Prostate gland (tissue), 2 donors: ENCODE measurements at regions not wholly inside any gene's neighbourhood (a gene's known extent, or its start where the extent isn't known, plus 50 kb on each side); places are given as distances from the start of the nearest gene placed in this dataset.
"Not testable (repeated sequence)": the region's sequence is repeated elsewhere in the genome, so short reads cannot be mapped to it uniquely, and the experiment has no call there.

Source experiments
- DNase-seq: peaks from one replicate; pipeline ENCODE4 v3.0.0-alpha.2; 2019; ENCODE audit warnings: low spot score
- H3K27ac ChIP-seq, 2 donors: fragments of 200-600 bp; sonication (generic); 2 replicates each; pipeline ENCODE4 v1.5.1; 2017 to 2019
- H3K27me3 ChIP-seq: fragments of 200-600 bp; sonication (generic); replicated peaks from 2 replicates; pipeline ENCODE4 v1.5.1; 2019; ENCODE audit not compliant: insufficient read depth
- H3K36me3 ChIP-seq, 2 donors: fragments of 200-600 bp; sonication (generic); 1 replicate in 1 of 2; 2 replicates in 1 of 2; pipeline versions ENCODE4 v1.5.1 to v1.8.1; 2017 to 2019
- H3K4me1 ChIP-seq: fragments of 200-600 bp; sonication (generic); replicated peaks from 2 replicates; pipeline ENCODE4 v1.5.1; 2019
- H3K4me3 ChIP-seq, 2 donors: fragments of 200-600 bp; sonication (generic); 2 replicates each; pipeline ENCODE4 v1.5.1; 2017 to 2019
- H3K9me3 ChIP-seq: fragments of 200-600 bp; sonication (generic); 2 replicates; pipeline ENCODE4 v1.5.1; 2017
- CTCF ChIP-seq, 4 experiments: fragments of 200-600 bp in 2 of 4; fragments of 450-650 bp in 2 of 4; sonication (generic) in 2 of 4; IDR thresholded peaks; 1 replicate in 3 of 4; 2 replicates in 1 of 4; pipeline ENCODE4 v1.5.1; 2016 to 2019; ENCODE audit warnings: antibody characterized with exemption in 4 of 4, mild to moderate bottlenecking in 2 of 4, moderate library complexity in 2 of 4
- POLR2A ChIP-seq: fragments of 450-650 bp; IDR thresholded peaks from one replicate; pipeline ENCODE4 v1.6.1; 2016; ENCODE audit warnings: antibody characterized with exemption, mild to moderate bottlenecking
- POLR2AphosphoS5 ChIP-seq: sonication (generic); formaldehyde crosslinking; IDR thresholded peaks from one replicate; pipeline ENCODE4 v1.6.1; 2017; ENCODE audit warnings: antibody characterized with exemption
- WGBS: methylation state at CpG from one replicate; pipeline ENCODE4 v1.1.5; 2018; 5-methylcytosine and 5-hydroxymethylcytosine counted together
- intact Hi-C: fragments of 100-400 bp; cut with DNase I; formaldehyde crosslinking; loops from one replicate; pipeline ENCODE4 v1.14.2; 2022

- intact Hi-C loops = no loop called here
- H3K36me3 ChIP-seq = no peaks in the 10 kb centered on the region
- WGBS = 27% methylated on average over 2 of the region's 2 CpGs
- H3K4me3 ChIP-seq = no peak overlapping the region
- H3K4me1 ChIP-seq = no peaks in the 10 kb centered on the region
- no peak for DNase-seq
- TF ChIP-seq POLR2AphosphoS5 = no peak
- TF ChIP-seq CTCF (IDR thresholded peaks at IDR 0.05) = no peak
- TF ChIP-seq POLR2A = no peak
- no peak overlapping the region for H3K27ac ChIP-seq
- H3K27me3 ChIP-seq = no peaks in the 10 kb centered on the region
- no peaks in the 10 kb centered on the region for H3K9me3 ChIP-seq
Measured at GRCh38 chrX:67044866-67045265, 406.0 kb upstream of the EDA2R start.

- intact Hi-C loops = no loop called here
- peak; percentile 2 for DNase-seq
- Histone ChIP-seq H3K27me3 (no peaks in the 10 kb centered on the region), H3K27ac (no peak overlapping the region), H3K4me3 (no peak overlapping the region), H3K4me1 (no peaks in the 10 kb centered on the region), H3K36me3 (no peaks in the 10 kb centered on the region), H3K9me3 (no peaks in the 10 kb centered on the region)
- 27% methylated on average over 4 of the region's 4 CpGs for WGBS
- TF ChIP-seq POLR2AphosphoS5 (no peak), POLR2A (no peak), CTCF (IDR thresholded peaks at IDR 0.05) (no peak)
Measured at GRCh38 chrX:67044029-67044653, 405.3 kb upstream of the EDA2R start.

DNA sequence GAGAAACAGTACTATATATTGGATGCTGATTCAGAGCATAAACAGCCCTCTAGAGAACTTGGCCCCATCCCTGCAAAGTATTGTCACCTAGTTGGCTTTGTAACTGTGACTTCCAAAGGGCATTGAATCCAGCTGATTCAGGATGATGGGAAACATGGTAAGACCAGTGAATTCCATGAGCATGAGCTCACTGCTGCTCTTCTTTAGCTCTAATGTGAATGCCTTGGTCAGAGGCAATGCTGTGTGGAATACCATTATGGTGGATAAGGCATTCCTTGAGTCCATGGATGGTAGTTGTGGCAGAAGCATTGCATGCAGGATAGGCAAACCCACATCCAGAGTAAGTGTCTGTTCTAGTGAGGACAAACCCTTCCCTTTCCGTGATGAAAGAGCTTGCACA lies 365.6 kb upstream of the EDA2R start:
- intact Hi-C loops = no loop called here
- WGBS = 100% methylated on average over 1 of the region's 1 CpG
- Histone ChIP-seq H3K4me3 (no peak overlapping the region), H3K9me3 (no peaks in the 10 kb centered on the region), H3K27ac (no peak overlapping the region), H3K36me3 (no peaks in the 10 kb centered on the region), H3K4me1 (no peaks in the 10 kb centered on the region), H3K27me3 (no peaks in the 10 kb centered on the region)
- TF ChIP-seq POLR2A = no peak
- no peak for TF ChIP-seq CTCF (IDR thresholded peaks at IDR 0.05)
- no peak for TF ChIP-seq POLR2AphosphoS5
- no peak for DNase-seq

DNA sequence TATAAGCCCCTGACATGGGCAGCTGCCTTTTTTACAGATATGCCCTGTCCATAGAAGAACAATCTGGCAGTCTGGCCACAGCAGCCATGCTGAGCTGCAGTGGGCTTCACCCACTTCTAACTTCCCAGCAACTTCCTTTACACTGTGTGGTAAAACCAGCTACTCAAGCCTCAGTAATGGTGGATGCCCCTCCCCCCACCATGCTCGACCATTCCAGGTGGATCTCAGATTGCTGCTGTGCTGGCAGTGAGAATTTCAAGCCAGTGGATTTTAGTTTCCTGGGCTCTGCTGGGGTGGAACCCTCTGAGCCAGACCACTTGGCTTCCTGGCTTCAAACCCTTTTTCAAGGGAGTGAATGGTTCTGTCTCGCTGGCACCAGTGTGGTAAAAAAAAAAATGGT lies 355.9 kb upstream of the EDA2R start:
- TF ChIP-seq CTCF (IDR thresholded peaks at IDR 0.05) (no peak), POLR2A (no peak), POLR2AphosphoS5 (no peak)
- Histone ChIP-seq H3K27me3 (no peaks in the 10 kb centered on the region), H3K4me1 (no peaks in the 10 kb centered on the region), H3K36me3 (no peaks in the 10 kb centered on the region), H3K4me3 (no peak overlapping the region), H3K9me3 (no peaks in the 10 kb centered on the region), H3K27ac (no peak overlapping the region)
- 64% methylated on average over 2 of the region's 2 CpGs for WGBS
- intact Hi-C loops = no loop called here
- no peak for DNase-seq

GRCh38 chrX:66992077-66992476 lies 353.2 kb upstream of the EDA2R start:
- H3K27ac ChIP-seq, H3K36me3 ChIP-seq, intact Hi-C loops, DNase-seq, H3K27me3 ChIP-seq, H3K4me1 ChIP-seq, H3K9me3 ChIP-seq, H3K4me3 ChIP-seq: not testable (repeated sequence)
- WGBS = 83% methylated on average over 2 of the region's 2 CpGs
